ENCODE measurements at regions not wholly inside any gene's neighbourhood (a gene's known extent, or its start where the extent isn't known, plus 50 kb on each side); places are given as distances from the start of the nearest gene placed in this dataset.
A peak's percentile ranks its signal among the peaks of the same experiment; 100 is the strongest.
"Not testable (repeated sequence)": the region's sequence is repeated elsewhere in the genome, so short reads cannot be mapped to it uniquely, and the experiment has no call there.

DNA sequence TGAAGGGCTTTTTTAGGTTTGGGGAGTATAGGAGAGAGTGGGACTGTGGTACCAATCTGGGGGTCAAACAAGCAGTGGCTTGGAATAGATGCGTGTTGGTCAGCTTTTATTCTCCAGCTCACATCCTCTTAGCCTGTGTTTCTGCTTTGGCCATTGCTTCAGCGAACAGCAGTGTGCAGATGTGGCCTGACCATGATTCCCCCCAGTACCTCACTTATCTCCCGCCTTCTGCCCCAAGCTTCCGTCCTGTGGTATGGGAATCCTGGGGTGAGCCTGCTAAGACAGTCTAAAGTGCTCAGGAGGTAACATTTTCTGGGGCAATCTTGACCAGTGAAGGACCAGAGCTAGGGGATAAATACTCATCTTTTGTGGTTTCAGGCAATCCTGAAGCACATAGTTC, 84.9 kb upstream of the TNP1 start:
- Mint-ChIP-seq H3K36me3 (peaks cover 9% of the 10 kb centered on the region), H3K4me1 (ENCODE audit: low read depth in 2 of 2) (peaks cover 0 to 3% of the 10 kb centered on the region in 2 donors), H3K9me3 (peaks cover 3% of the 10 kb centered on the region), H3K4me3 (no peak overlapping the region), H3K27me3 (peaks cover 4 to 15% of the 10 kb centered on the region in 2 donors), H3K27ac (no peak overlapping the region)
- no peak for ATAC-seq
- DNase-seq (ENCODE audit: low spot score), result no peak

DNA sequence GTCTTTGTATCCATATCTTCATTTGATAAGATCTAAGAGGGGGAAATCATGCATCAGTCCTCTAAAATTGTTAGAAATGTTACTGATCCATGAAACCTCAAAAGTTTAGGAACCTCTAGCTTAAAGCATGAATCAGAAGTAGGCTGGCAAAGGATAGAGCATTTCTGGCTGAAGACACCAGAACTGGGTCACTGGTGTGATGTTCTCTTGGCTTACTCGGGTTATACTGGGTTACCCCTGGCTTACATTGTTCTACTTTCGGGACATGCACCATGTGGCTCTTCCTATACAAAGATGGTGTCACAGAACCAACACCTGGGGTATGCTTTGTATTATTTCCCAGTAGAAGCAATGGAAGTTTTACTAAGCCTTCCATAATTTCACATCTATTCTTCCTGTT, 83.2 kb upstream of the TNP1 start:
- Mint-ChIP-seq H3K4me1 (ENCODE audit: low read depth in 2 of 2) (no peaks in the 10 kb centered on the region), H3K27me3 (peaks cover 7 to 14% of the 10 kb centered on the region in 2 donors), H3K36me3 (peaks cover 9% of the 10 kb centered on the region), H3K4me3 (no peak overlapping the region), H3K27ac (no peak overlapping the region), H3K9me3 (peaks cover 3% of the 10 kb centered on the region)
- ATAC-seq (no peak), DNase-seq (ENCODE audit: low spot score) (no peak)

DNA sequence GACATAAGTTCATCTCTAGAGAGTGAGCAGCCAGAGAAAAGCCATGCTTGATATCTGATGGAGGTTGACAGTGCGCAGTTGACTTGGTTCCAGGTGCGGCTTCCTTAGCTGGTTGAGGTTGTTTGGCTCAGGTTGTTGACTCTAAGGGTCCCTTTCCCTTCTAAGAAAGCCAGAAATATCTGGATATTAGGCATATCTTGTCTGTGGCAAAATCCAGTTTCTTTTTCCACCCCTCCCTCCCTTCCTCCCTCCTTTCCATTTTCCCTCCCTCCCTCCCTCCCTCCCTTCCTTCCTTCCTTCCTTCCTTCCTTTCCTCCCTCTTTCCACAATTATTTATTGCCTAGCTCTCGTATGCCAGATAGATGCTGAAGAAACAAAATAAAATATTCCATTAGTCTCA, 82.6 kb upstream of the TNP1 start:
- H3K4me1 Mint-ChIP-seq (ENCODE audit: low read depth in 2 of 2), result no peaks in the 10 kb centered on the region
- no peak overlapping the region for H3K27ac Mint-ChIP-seq
- peaks cover 3% of the 10 kb centered on the region for H3K9me3 Mint-ChIP-seq
- no peak for DNase-seq (ENCODE audit: low spot score)
- peaks cover 10 to 14% of the 10 kb centered on the region in 2 donors for H3K27me3 Mint-ChIP-seq
- H3K36me3 Mint-ChIP-seq, result peaks cover 9% of the 10 kb centered on the region
- ATAC-seq, result no peak
- H3K4me3 Mint-ChIP-seq, result no peak overlapping the region

DNA sequence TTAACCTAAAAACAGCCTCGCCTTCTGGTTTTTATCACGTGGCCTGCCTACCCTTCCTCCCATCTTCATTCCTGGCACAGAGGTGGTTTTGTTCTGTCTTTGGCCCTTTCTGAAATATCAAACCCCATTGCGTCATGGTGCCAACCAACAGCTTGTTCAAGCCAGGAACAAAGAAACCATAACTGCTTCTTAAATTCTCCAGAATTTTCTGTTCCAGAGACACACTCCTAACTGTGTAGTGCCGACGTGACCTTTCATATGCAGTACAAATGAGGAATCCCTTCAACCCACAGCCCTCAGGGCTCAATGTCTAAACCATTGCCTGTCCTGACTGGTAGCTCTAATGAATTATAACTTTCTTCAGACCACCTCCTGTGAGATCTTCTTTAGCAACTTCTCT, 82.2 kb upstream of the TNP1 start:
- Mint-ChIP-seq H3K36me3 (peaks cover 9% of the 10 kb centered on the region), H3K4me1 (ENCODE audit: low read depth in 2 of 2) (peaks cover 0 to 2% of the 10 kb centered on the region in 2 donors), H3K27me3 (peaks cover 12 to 14% of the 10 kb centered on the region in 2 donors), H3K27ac (no peak overlapping the region), H3K4me3 (no peak overlapping the region), H3K9me3 (peaks cover 3% of the 10 kb centered on the region)
- ATAC-seq, result no peak
- no peak for DNase-seq (ENCODE audit: low spot score)

DNA sequence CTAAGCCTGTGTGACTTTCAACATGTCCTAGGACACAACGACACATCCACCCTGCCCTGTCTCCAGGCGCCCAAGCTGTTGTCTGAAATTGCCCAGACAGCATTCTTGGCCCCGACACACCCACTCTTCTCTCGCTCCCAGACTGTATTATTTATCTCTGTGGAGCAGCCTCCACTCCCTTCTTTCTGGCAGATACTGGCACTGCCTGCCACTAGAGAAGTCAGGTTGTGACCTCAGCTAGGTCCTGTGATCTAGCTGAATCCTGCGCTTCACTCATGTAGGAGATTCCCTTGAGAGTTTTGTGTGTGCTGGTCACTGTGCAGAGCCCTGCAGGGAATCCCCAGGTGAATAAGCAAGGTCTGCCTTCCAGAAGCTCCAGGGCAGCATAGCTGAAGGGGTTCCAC, 77.1 kb upstream of the TNP1 start:
- H3K4me1 Mint-ChIP-seq (ENCODE audit: low read depth in 2 of 2), result peaks cover 0 to 3% of the 10 kb centered on the region in 2 donors
- no peak overlapping the region for H3K27ac Mint-ChIP-seq
- peaks cover 3% of the 10 kb centered on the region for H3K9me3 Mint-ChIP-seq
- no peak overlapping the region for H3K4me3 Mint-ChIP-seq
- peaks cover 8 to 17% of the 10 kb centered on the region in 2 donors for H3K27me3 Mint-ChIP-seq
- peaks cover 6% of the 10 kb centered on the region for H3K36me3 Mint-ChIP-seq
- ATAC-seq, result peak in 1 of 2 donors; percentile 32
- no peak for DNase-seq (ENCODE audit: low spot score)

DNA sequence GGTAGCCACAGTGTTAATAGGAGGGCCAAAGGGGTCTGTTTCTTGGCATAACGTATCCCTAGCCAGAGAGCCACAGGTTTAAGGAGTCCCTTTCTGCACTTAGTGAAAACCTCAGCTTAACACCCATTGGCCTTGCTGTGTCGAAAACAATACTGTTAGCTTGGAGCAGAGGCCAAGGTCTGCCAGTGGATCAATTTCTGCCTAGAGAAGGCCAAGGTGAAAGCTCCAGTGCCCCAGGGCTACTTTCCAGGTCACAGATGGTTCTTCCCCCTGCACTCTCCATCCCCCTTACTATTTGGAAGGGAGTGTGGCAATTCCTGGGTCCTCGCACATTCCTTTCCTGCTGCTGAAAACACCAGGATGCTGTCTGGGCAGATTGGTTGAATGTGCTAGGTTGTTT, 74.8 kb upstream of the TNP1 start:
- H3K36me3 Mint-ChIP-seq, result no peaks in the 10 kb centered on the region
- no peaks in the 10 kb centered on the region for H3K9me3 Mint-ChIP-seq
- no peak for ATAC-seq
- DNase-seq (ENCODE audit: low spot score), result no peak
- peaks cover 0 to 3% of the 10 kb centered on the region in 2 donors for H3K4me1 Mint-ChIP-seq (ENCODE audit: low read depth in 2 of 2)
- no peak overlapping the region for H3K27ac Mint-ChIP-seq
- H3K27me3 Mint-ChIP-seq, result peaks cover 0 to 13% of the 10 kb centered on the region in 2 donors
- H3K4me3 Mint-ChIP-seq, result no peak overlapping the region

DNA sequence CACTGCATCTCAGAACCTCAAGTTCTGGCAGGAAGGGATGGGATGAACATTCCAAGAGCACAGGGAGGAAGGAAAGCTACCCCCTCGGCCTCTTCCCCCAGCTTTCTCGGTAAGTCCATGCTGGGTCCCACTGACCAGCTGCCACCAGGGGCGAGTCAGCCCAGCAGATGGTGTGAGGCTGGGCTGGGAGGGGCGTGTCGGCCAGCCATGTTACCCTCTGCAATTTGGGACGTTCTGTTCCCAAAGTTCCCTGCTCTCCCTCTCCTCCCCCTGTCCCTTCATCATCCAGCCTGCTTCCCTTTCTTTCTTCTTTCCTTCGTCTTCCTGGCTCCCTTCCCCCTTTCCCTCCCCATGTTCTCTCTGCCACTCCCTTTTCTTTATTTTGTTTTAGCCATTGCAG, 74.3 kb upstream of the TNP1 start:
- Mint-ChIP-seq H3K36me3 (no peaks in the 10 kb centered on the region), H3K27ac (no peak overlapping the region), H3K9me3 (no peaks in the 10 kb centered on the region), H3K4me3 (no peak overlapping the region), H3K27me3 (peaks cover 0 to 16% of the 10 kb centered on the region in 2 donors), H3K4me1 (ENCODE audit: low read depth in 2 of 2) (peaks cover 0 to 3% of the 10 kb centered on the region in 2 donors)
- no peak for DNase-seq (ENCODE audit: low spot score)
- no peak for ATAC-seq

DNA sequence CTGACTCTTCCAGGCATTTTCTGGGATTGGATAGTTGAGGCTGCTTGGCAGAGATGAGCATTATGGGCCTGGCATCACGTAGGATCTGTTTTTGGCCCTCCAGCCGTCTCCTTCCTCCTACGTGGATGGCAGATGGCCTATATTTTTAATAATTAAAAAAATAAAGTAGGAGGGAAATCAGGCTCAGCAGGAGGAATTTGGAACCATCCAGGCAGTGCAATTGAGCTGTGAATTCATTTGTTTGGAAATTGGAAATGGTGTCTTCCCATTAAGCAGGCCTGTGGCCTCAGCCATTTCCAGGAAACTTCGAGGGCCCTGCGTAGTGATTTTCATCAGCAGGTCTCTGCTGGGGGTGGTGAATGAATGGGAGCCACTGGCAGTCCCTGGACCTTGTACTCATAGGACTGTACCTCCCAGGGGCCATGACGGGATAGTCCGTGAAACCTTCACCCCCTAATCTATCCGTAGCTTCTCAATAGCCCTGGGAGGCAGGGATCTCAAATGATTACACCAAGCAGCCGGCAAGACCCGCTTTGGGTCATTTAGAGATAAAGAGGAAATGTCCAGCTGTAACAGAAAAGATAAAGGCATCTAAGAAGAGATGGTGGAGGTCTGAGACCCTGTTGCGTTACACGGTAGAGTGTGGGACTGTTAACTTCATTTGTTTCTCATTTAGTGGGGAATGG, 73.1 kb upstream of the TNP1 start:
- peaks cover 0 to 13% of the 10 kb centered on the region in 2 donors for H3K27me3 Mint-ChIP-seq
- DNase-seq (ENCODE audit: low spot score) (no peak), ATAC-seq (no peak)
- no peak overlapping the region for H3K4me3 Mint-ChIP-seq
- H3K9me3 Mint-ChIP-seq, result no peaks in the 10 kb centered on the region
- H3K36me3 Mint-ChIP-seq, result no peaks in the 10 kb centered on the region
- peaks cover 0 to 3% of the 10 kb centered on the region in 2 donors for H3K4me1 Mint-ChIP-seq (ENCODE audit: low read depth in 2 of 2)
- H3K27ac Mint-ChIP-seq, result no peak overlapping the region

DNA sequence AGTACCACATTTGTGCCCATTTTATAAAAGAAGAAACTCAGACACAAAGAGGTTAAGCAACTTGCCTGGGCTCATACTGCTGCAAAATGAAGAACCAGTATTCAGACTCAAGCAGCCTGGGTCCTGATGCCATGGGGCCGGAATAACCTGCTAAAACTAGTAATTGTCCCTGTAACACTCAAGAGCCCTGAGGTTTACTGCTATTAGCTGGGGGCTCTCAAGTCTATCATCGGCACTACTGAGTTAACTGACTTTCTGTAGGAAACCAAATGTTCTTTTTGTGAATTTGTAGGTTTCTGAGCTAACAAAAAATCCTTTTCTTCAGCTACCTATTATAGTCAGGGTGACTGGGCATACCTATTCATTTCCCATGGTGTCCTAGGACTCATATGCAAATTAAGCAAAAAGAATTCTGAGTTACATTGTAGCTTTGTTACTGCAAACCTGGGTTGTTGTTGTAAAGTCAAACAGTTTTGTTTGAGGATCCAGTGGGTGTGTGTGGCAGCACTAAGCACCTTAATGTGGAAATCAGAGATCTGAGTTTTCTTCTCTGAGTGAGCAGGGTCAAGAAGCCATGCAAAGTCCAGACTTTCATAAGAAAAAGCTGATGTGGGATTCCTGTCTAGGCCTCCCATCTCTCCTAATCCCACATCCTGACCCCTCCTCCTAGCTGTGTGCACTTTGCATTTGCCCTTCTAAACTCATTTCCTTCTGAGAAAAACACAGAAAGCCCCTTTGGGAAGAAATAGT, 72.4 kb upstream of the TNP1 start:
- Mint-ChIP-seq H3K27me3 (peaks cover 0 to 15% of the 10 kb centered on the region in 2 donors), H3K4me3 (no peak overlapping the region)

DNA sequence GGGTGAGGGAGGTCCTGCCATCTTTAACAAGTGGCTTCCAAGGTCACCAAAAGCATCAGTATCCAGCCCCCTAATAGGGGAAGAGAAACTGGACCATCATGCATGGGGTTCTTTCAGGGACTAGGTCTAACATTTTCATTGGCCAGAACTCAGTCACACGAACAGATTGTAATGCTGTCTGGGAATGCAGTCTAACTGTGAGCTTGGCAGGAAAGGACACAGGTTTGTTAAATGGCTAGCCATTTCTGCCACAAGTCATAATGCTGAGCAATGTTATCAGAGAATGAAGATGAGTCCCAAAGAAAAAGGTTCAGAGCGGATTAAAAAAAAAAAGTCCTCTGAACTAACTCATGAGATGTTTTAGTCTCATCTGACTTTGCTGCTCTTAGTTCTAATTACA, 70.9 kb upstream of the TNP1 start:
- no peak for ATAC-seq
- H3K27me3 Mint-ChIP-seq, result peaks cover 0 to 8% of the 10 kb centered on the region in 2 donors
- H3K27ac Mint-ChIP-seq, result no peak overlapping the region
- no peak for DNase-seq (ENCODE audit: low spot score)
- no peak overlapping the region for H3K4me3 Mint-ChIP-seq
- no peaks in the 10 kb centered on the region for H3K36me3 Mint-ChIP-seq
- H3K4me1 Mint-ChIP-seq (ENCODE audit: low read depth in 2 of 2), result no peaks in the 10 kb centered on the region
- H3K9me3 Mint-ChIP-seq, result no peaks in the 10 kb centered on the region

More for the DNA sequence above, 72.4 kb upstream of the TNP1 start:
- Mint-ChIP-seq H3K36me3 (no peaks in the 10 kb centered on the region), H3K27ac (no peak overlapping the region), H3K4me1 (ENCODE audit: low read depth in 2 of 2) (peaks cover 0 to 3% of the 10 kb centered on the region in 2 donors), H3K9me3 (no peaks in the 10 kb centered on the region)
- ATAC-seq, result no peak
- no peak for DNase-seq (ENCODE audit: low spot score)

DNA sequence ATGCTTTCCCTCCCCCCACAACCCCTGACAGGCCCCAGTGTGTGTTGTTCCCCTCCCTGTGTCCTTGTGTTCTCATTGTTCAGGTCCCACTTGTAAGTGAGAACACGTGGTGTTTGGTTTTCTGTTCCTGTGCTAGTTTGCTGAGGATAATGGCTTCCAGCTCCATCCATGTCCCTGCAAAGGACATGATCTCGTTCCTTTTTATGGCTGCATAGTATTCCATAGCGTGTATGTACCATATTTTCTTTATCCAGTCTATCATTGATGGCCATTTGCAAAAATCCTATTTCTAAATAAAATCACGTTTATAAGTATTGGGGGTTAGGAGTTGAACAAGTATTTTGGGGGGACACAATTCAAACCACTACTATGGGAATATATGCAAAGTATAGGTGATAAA, 69.5 kb upstream of the TNP1 start:
- H3K4me3 Mint-ChIP-seq; H3K27ac Mint-ChIP-seq; ATAC-seq; H3K27me3 Mint-ChIP-seq; DNase-seq (ENCODE audit: low spot score); H3K36me3 Mint-ChIP-seq; H3K4me1 Mint-ChIP-seq (ENCODE audit: low read depth in 2 of 2); H3K9me3 Mint-ChIP-seq: not testable (repeated sequence)

DNA sequence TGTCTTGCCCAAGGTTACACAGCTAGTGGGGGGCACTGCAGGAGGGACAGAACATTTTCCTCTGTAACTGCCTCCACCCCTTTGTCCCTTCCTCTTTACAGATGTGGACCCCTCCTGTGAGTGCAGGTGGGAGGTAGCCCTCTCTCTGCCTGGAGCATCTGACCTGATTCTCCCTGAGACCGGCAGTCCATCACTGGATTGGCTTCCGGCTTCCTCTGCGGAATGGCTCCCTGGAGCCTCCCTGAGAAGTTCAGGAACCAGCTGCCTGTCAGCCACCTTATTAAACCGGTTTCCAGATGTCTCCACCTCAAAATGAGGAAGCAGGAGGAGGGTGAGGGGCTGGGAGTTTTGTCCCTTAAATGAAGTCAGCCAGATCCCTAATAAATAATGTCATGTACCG, 67.3 kb upstream of the TNP1 start:
- Mint-ChIP-seq H3K27me3 (peaks cover 0 to 8% of the 10 kb centered on the region in 2 donors), H3K27ac (no peak overlapping the region), H3K4me3 (no peak overlapping the region), H3K36me3 (no peaks in the 10 kb centered on the region), H3K9me3 (no peaks in the 10 kb centered on the region), H3K4me1 (ENCODE audit: low read depth in 2 of 2) (no peaks in the 10 kb centered on the region)
- DNase-seq (ENCODE audit: low spot score) (no peak), ATAC-seq (no peak)

DNA sequence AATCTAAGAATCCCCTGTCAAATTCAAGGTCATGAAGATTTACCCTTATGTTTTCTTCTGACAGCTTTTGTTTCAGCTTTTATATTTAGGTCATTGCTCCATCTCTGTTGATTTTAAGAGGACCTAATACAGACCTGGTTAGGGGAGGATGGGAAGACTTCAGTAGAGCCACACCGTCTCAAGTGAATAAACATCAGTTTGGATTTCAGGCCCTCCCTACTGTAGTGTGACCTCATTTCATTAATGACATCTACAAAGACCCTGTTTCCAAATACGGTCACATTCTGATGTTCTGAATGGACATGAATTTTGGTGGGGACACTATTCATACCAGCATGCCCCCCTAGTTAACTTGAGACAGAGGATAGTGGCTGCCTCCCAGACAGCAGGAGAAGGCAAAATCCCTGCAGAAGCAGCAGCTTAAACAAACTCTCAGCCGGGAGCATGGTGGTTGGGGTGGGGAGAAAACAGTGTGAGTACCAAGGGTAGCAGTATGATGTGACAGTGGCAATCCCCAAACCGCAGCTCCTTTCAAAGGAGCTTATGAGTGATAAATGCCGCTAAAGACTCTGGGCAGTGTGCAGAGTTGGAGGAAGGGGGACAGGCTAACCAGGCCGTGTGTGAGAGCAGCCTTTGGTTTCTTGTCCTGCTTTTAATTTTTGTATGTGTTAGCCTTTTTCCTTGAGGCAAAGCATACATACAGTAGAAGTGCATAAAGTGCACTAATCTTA, 65.9 kb upstream of the TNP1 start:
- ATAC-seq (peak in 1 of 2 donors; percentile 71), DNase-seq (ENCODE audit: low spot score) (no peak)
- Mint-ChIP-seq H3K27me3 (peaks cover 0 to 8% of the 10 kb centered on the region in 2 donors), H3K4me1 (ENCODE audit: low read depth in 2 of 2) (no peaks in the 10 kb centered on the region), H3K36me3 (no peaks in the 10 kb centered on the region), H3K4me3 (no peak overlapping the region), H3K27ac (no peak overlapping the region), H3K9me3 (no peaks in the 10 kb centered on the region)

DNA sequence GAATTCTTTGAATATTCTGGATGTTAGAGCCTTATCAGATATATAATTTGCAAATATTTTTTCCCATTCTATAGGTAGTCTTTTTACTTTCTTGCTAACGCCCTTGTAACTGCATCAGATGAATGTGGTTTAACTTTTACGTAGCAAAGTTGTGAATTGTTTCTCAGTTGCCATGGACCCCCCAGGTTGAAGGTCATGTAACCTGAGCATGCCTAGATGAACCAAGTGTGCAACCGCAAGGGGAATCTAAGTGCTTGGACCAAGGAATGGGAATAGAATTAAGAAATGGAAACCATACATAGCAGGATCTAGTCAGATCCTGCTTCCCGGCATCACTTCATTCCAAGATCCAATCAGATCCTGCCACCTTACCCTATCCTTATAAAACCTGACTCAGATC, 65.1 kb upstream of the TNP1 start:
- no peak overlapping the region for H3K4me3 Mint-ChIP-seq
- H3K36me3 Mint-ChIP-seq, result no peaks in the 10 kb centered on the region
- H3K9me3 Mint-ChIP-seq, result no peaks in the 10 kb centered on the region
- ATAC-seq, result no peak
- peaks cover 0 to 8% of the 10 kb centered on the region in 2 donors for H3K27me3 Mint-ChIP-seq
- no peak overlapping the region for H3K27ac Mint-ChIP-seq
- no peak for DNase-seq (ENCODE audit: low spot score)
- no peaks in the 10 kb centered on the region for H3K4me1 Mint-ChIP-seq (ENCODE audit: low read depth in 2 of 2)
